ENCODE measurements at regions not wholly inside any gene's neighbourhood (a gene's known extent, or its start where the extent isn't known, plus 50 kb on each side); places are given as distances from the start of the nearest gene placed in this dataset.

DNA sequence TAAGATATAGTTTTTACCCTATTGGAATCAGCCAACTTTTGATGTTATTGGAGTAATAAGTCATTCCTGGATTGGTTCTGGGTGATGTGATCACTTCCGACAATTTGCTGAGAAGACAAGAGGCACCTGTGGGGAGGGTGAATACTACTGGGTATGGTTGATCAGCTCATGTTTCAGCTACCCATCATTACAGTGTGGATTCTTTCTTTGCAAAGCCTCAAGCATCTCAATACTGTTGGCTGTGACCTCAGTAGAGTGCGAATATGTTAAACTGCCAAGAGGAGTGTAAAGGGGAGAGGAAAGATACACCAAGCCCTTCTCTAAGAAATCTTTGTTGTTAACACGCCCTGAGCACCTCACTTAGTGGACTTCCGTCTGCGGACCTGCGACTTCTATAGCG is 317.7 kb downstream of the TDRD15 start:
- TF ChIP-seq ZNF302 (tag by site-specific recombination; IDR thresholded peaks at IDR 0.05; ENCODE audit: low read depth), result no peak
- TF ChIP-seq ZNF549 (tag by site-specific recombination; IDR thresholded peaks at IDR 0.05), result no peak

All from HEK293 (cell line).